ENCODE measurements at regions not wholly inside any gene's neighbourhood (a gene's known extent, or its start where the extent isn't known, plus 50 kb on each side); places are given as distances from the start of the nearest gene placed in this dataset.

DNA sequence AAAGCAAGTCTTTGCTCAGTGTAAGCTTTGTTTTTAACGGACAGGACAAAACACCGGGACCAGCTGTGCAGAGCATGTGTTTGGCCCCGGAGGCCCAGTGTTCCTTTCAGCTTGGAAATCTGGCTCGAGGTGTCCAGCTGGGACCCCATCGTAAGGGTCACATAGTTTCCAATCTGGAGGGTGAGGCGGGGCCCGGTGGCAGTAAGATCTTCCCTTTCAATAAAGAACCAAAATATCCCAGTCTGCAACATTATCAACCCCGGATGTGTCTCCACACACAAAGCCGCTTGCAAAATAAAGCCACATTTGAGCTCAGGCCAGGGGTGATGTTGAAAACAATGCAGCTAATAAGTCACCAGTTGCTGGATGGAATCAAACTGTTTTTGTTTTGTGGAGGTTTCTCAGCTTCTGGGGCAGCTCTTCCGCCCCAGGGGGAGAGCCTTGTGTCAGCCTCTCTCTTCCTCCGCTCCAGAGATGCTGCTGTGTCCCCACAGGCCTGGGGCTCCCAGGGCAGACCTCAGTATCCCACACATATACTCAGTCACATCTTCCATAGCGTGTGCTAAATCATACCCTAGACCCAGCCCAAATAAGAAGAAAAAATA lies 138.6 kb upstream of the GLI2 start:
- no peak overlapping the region for H3K4me3 Mint-ChIP-seq (ENCODE audit: unreplicated experiment)
- TF ChIP-seq CTCF (IDR thresholded peaks at IDR 0.05; ENCODE audit: unreplicated experiment) = no peak
- H3K27ac Mint-ChIP-seq (ENCODE audit: unreplicated experiment) = no peak overlapping the region
- H3K27me3 Mint-ChIP-seq (ENCODE audit: unreplicated experiment) = peaks cover 17% of the 10 kb centered on the region
- no peak for DNase-seq (ENCODE audit: low spot score)
- H3K4me1 Mint-ChIP-seq (ENCODE audit: unreplicated experiment) = peaks cover 5% of the 10 kb centered on the region
- no peaks in the 10 kb centered on the region for H3K9me3 Mint-ChIP-seq (ENCODE audit: unreplicated experiment)
- peaks cover 5% of the 10 kb centered on the region for H3K36me3 Mint-ChIP-seq (ENCODE audit: low read depth, unreplicated experiment)

DNA sequence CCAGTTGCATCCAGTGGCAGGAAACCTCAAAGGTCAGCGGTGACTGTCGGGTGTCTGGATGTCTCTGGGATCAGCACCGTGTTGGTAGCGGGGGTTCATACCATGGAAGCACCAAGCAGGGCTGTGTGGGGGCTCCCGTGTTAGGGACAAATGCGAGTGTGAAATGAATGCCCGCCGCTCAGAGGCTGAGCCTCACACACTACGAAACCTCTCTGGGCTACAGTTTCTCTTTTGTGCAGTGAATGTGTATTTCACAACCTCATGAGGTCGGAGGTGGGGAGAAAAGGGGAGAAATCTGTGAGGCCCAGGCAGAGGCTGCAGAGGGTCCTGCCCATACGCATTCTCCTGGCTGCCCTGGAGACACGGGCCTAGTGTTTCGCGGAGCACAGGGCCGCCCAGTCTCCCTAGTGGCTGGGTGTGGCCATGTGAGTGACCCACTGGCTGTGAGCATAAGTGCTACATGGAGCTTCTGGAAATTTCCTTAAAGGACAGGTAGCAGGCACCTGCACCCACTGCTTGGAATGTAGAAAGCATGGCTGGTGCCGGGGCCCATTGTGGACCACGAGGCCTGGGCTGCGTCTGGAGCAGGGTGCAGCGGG lies 138.0 kb upstream of the GLI2 start:
- peaks cover 17% of the 10 kb centered on the region for H3K27me3 Mint-ChIP-seq (ENCODE audit: unreplicated experiment)
- DNase-seq (ENCODE audit: low spot score) = no peak
- H3K4me3 Mint-ChIP-seq (ENCODE audit: unreplicated experiment) = no peak overlapping the region
- peaks cover 5% of the 10 kb centered on the region for H3K4me1 Mint-ChIP-seq (ENCODE audit: unreplicated experiment)
- H3K36me3 Mint-ChIP-seq (ENCODE audit: low read depth, unreplicated experiment) = peaks cover 5% of the 10 kb centered on the region
- H3K9me3 Mint-ChIP-seq (ENCODE audit: unreplicated experiment) = no peaks in the 10 kb centered on the region
- no peak overlapping the region for H3K27ac Mint-ChIP-seq (ENCODE audit: unreplicated experiment)
- TF ChIP-seq CTCF (IDR thresholded peaks at IDR 0.05; ENCODE audit: unreplicated experiment) = no peak

GRCh38 chr2:120598416-120598815 lies 137.3 kb upstream of the GLI2 start:
- H3K27me3 Mint-ChIP-seq (ENCODE audit: unreplicated experiment) = peaks cover 15% of the 10 kb centered on the region
- no peaks in the 10 kb centered on the region for H3K9me3 Mint-ChIP-seq (ENCODE audit: unreplicated experiment)

DNA sequence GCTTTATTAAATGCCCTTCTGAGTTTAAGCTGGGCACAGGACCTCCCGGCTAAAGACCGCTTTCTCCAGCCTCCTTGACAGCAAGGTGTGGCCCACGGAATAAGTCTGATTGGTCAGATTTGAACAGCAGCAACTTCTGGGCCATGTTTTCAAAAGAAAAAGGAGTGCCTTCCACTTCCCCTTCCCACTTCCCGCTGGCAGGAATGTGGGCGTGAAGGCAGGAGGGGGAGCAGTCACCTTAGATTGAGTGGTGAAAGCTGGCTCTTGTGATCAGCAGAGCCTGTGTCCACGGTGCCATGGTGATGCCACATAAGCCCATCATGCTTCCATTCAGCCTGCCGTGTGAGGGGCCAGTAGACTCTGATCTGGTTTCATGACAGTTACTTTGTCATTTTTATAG lies 136.6 kb upstream of the GLI2 start:
- Mint-ChIP-seq H3K4me1 (ENCODE audit: unreplicated experiment) (peaks cover 10% of the 10 kb centered on the region), H3K36me3 (ENCODE audit: low read depth, unreplicated experiment) (peaks cover 5% of the 10 kb centered on the region), H3K27me3 (ENCODE audit: unreplicated experiment) (peaks cover 9% of the 10 kb centered on the region), H3K27ac (ENCODE audit: unreplicated experiment) (no peak overlapping the region), H3K9me3 (ENCODE audit: unreplicated experiment) (no peaks in the 10 kb centered on the region), H3K4me3 (ENCODE audit: unreplicated experiment) (no peak overlapping the region)
- no peak for DNase-seq (ENCODE audit: low spot score)
- no peak for TF ChIP-seq CTCF (IDR thresholded peaks at IDR 0.05; ENCODE audit: unreplicated experiment)

More at GRCh38 chr2:120598416-120598815, 137.3 kb upstream of the GLI2 start:
- peaks cover 5% of the 10 kb centered on the region for H3K4me1 Mint-ChIP-seq (ENCODE audit: unreplicated experiment)
- DNase-seq (ENCODE audit: low spot score) = no peak
- peaks cover 5% of the 10 kb centered on the region for H3K36me3 Mint-ChIP-seq (ENCODE audit: low read depth, unreplicated experiment)
- H3K27ac Mint-ChIP-seq (ENCODE audit: unreplicated experiment) = no peak overlapping the region
- no peak for TF ChIP-seq CTCF (IDR thresholded peaks at IDR 0.05; ENCODE audit: unreplicated experiment)
- no peak overlapping the region for H3K4me3 Mint-ChIP-seq (ENCODE audit: unreplicated experiment)

DNA sequence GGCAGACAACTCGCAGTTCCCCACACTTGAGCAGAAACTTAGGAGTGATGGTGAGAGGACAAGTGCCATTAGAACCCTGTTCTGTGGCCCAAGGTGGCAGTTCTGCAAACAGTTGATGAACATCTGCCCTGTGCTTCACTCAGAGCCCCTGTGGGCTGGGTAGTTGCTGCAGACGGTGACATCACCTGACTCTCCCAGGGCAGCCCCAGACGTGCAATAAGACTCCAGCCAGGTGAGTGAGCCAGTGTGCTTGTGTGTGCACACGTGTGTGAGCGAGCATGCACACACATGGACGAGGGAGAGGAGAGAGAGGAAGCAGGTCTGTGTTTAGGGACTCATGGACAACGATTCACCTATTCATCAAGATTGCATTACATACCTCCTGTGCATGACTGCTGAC lies 136.0 kb upstream of the GLI2 start:
- Mint-ChIP-seq H3K27me3 (ENCODE audit: unreplicated experiment) (peaks cover 9% of the 10 kb centered on the region), H3K9me3 (ENCODE audit: unreplicated experiment) (no peaks in the 10 kb centered on the region), H3K27ac (ENCODE audit: unreplicated experiment) (no peak overlapping the region), H3K4me1 (ENCODE audit: unreplicated experiment) (peaks cover 14% of the 10 kb centered on the region), H3K36me3 (ENCODE audit: low read depth, unreplicated experiment) (peaks cover 5% of the 10 kb centered on the region), H3K4me3 (ENCODE audit: unreplicated experiment) (no peak overlapping the region)
- DNase-seq (ENCODE audit: low spot score) = no peak
- no peak for TF ChIP-seq CTCF (IDR thresholded peaks at IDR 0.05; ENCODE audit: unreplicated experiment)

Data from endothelial cell (in vitro differentiated cells).